ENCODE measurements at regions not wholly inside any gene's neighbourhood (a gene's known extent, or its start where the extent isn't known, plus 50 kb on each side); places are given as distances from the start of the nearest gene placed in this dataset.
A peak's percentile ranks its signal among the peaks of the same experiment; 100 is the strongest.

GRCh38 chrX:68942840-68943239 is 114.0 kb downstream of the EFNB1 start:
- peak overlapping the region in 2 of 4 donors; percentile 6 to 31 for H3K27ac ChIP-seq
- no peaks in the 10 kb centered on the region for H3K27me3 ChIP-seq
- DNase-seq, result peak; percentile 36
- H3K4me1 ChIP-seq, result peaks cover 0 to 9% (median 0%) of the 10 kb centered on the region in 4 donors
- H3K4me3 ChIP-seq, result no peak overlapping the region
- TF ChIP-seq EP300 (IDR thresholded peaks at IDR 0.05), result no peak
- TF ChIP-seq CTCF (IDR thresholded peaks at IDR 0.05), result no peak
- TF ChIP-seq POLR2AphosphoS5 (IDR thresholded peaks at IDR 0.05), result peak in 2 of 4 donors; percentile 10 to 15
- H3K9me3 ChIP-seq, result no peaks in the 10 kb centered on the region
- intact Hi-C loops (cut with DNase I), result no loop called here
- H3K36me3 ChIP-seq, result no peaks in the 10 kb centered on the region
- 82 to 91% methylated on average over 2 of the region's 2 CpGs for WGBS, 2 donors

- H3K36me3 ChIP-seq, result no peaks in the 10 kb centered on the region
- H3K27ac ChIP-seq, result peak overlapping the region in 2 of 4 donors; percentile 6 to 31
- peaks cover 0 to 9% (median 0%) of the 10 kb centered on the region in 4 donors for H3K4me1 ChIP-seq
- WGBS, 2 donors, result 8 to 60% methylated on average over 6 of the region's 6 CpGs
- no peaks in the 10 kb centered on the region for H3K27me3 ChIP-seq
- H3K4me3 ChIP-seq, result no peak overlapping the region
- peak; percentile 50 for DNase-seq
- intact Hi-C loops (cut with DNase I), result no loop called here
- no peak for TF ChIP-seq EP300 (IDR thresholded peaks at IDR 0.05)
- no peaks in the 10 kb centered on the region for H3K9me3 ChIP-seq
Observed at GRCh38 chrX:68942104-68942503, 113.3 kb downstream of the EFNB1 start.

GRCh38 chrX:68941385-68941952 is 112.6 kb downstream of the EFNB1 start:
- no peak overlapping the region for H3K27ac ChIP-seq
- 47 to 87% methylated on average over 4 of the region's 4 CpGs for WGBS, 2 donors
- no peak for TF ChIP-seq CTCF (IDR thresholded peaks at IDR 0.05)
- no peak for TF ChIP-seq POLR2AphosphoS5 (IDR thresholded peaks at IDR 0.05)
- peaks cover 0 to 9% (median 0%) of the 10 kb centered on the region in 4 donors for H3K4me1 ChIP-seq
- H3K27me3 ChIP-seq, result no peaks in the 10 kb centered on the region
- peak; percentile 39 for DNase-seq
- no peaks in the 10 kb centered on the region for H3K36me3 ChIP-seq
- intact Hi-C loops (cut with DNase I), result no loop called here
- H3K4me3 ChIP-seq, result no peak overlapping the region
- no peaks in the 10 kb centered on the region for H3K9me3 ChIP-seq

GRCh38 chrX:68940601-68941000 is 111.8 kb downstream of the EFNB1 start:
- WGBS, 2 donors, result 89 to 96% methylated on average over 7 of the region's 7 CpGs
- no peak overlapping the region for H3K4me3 ChIP-seq
- intact Hi-C loops (cut with DNase I), result no loop called here
- no peaks in the 10 kb centered on the region for H3K27me3 ChIP-seq
- no peaks in the 10 kb centered on the region for H3K9me3 ChIP-seq
- no peaks in the 10 kb centered on the region for H3K36me3 ChIP-seq
- peaks cover 0 to 9% (median 0%) of the 10 kb centered on the region in 4 donors for H3K4me1 ChIP-seq
- no peak overlapping the region for H3K27ac ChIP-seq
- peak; percentile 41 for DNase-seq
- TF ChIP-seq EP300 (IDR thresholded peaks at IDR 0.05) (no peak), POLR2AphosphoS5 (IDR thresholded peaks at IDR 0.05) (no peak), CTCF (IDR thresholded peaks at IDR 0.05) (no peak), POLR2A (IDR thresholded peaks at IDR 0.05) (no peak)

GRCh38 chrX:68939868-68940267 is 111.0 kb downstream of the EFNB1 start:
- H3K27me3 ChIP-seq, result no peaks in the 10 kb centered on the region
- H3K36me3 ChIP-seq, result no peaks in the 10 kb centered on the region
- no peak for DNase-seq
- H3K9me3 ChIP-seq, result no peaks in the 10 kb centered on the region
- H3K4me3 ChIP-seq, result no peak overlapping the region
- peaks cover 0 to 9% (median 0%) of the 10 kb centered on the region in 4 donors for H3K4me1 ChIP-seq
- intact Hi-C loops (cut with DNase I), result no loop called here
- H3K27ac ChIP-seq, result no peak overlapping the region
- TF ChIP-seq EP300 (IDR thresholded peaks at IDR 0.05) (no peak), CTCF (IDR thresholded peaks at IDR 0.05) (no peak), POLR2A (IDR thresholded peaks at IDR 0.05) (no peak), POLR2AphosphoS5 (IDR thresholded peaks at IDR 0.05) (no peak)
- 92 to 96% methylated on average over 8 of the region's 8 CpGs for WGBS, 2 donors

Measured in sigmoid colon (tissue), 6 donors.